GM21717 (cell line): ENCODE measurements at regions not wholly inside any gene's neighbourhood (a gene's known extent, or its start where the extent isn't known, plus 50 kb on each side); places are given as distances from the start of the nearest gene placed in this dataset.
A peak's percentile ranks its signal among the peaks of the same experiment; 100 is the strongest.
"Not testable (repeated sequence)": the region's sequence is repeated elsewhere in the genome, so short reads cannot be mapped to it uniquely, and the experiment has no call there.

Source experiments
- ATAC-seq: cut with Tn5 transposase; IDR thresholded peaks from one replicate; pipeline ENCODE4 v1.9.1; 2021; ENCODE audit warnings: mild to moderate bottlenecking, moderate library complexity; ENCODE audit not compliant: unreplicated experiment

DNA sequence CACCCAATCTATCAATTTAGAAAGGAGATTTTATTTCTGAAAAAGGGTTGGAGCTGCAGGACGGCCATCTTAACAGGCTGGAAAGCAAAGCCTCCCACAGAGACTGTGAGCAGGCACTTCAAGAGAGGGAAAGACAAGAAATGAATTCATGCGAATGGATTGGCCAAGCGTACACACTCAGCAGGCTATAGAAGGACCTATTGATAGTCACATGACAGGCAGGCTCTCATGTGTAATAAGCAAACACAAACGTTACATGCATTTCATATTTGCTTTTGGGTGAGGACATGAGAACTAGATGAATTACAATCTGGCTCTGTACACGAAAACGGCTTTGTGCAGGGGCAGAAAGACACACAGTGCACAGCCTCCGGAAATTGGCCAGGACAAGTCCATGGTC, 83.9 kb upstream of the GOLGA6L6 start:
- ATAC-seq, result not testable (repeated sequence)

- ATAC-seq, result peak; percentile 73
Measured at GRCh38 chr15:20624085-20624484, 82.5 kb upstream of the GOLGA6L6 start.

GRCh38 chr15:20622117-20622516, 80.5 kb upstream of the GOLGA6L6 start:
- ATAC-seq, result not testable (repeated sequence)

- not testable (repeated sequence) for ATAC-seq
Measured at GRCh38 chr15:20614549-20614948, 72.9 kb upstream of the GOLGA6L6 start.

GRCh38 chr15:20612796-20613195, 71.2 kb upstream of the GOLGA6L6 start:
- not testable (repeated sequence) for ATAC-seq

DNA sequence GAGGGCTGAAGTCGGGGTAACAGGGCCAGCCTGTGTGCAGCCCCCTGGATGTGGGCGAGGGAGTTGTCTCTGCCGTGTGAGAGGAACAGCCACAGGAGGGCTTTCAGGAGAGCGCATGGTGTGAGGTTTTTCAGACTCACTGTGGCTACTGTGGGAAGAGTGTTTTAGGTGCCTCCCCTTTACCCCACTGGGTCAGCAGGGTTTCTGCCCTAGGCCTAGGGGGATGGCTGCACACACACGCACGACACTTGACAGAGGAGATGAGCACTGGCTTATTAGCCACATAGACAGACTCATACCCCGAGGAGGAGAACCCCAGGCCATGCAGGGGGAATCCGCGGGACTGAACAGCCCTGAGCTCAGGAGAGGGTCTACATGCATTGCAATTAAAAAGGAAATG, 70.8 kb upstream of the GOLGA6L6 start:
- not testable (repeated sequence) for ATAC-seq

DNA sequence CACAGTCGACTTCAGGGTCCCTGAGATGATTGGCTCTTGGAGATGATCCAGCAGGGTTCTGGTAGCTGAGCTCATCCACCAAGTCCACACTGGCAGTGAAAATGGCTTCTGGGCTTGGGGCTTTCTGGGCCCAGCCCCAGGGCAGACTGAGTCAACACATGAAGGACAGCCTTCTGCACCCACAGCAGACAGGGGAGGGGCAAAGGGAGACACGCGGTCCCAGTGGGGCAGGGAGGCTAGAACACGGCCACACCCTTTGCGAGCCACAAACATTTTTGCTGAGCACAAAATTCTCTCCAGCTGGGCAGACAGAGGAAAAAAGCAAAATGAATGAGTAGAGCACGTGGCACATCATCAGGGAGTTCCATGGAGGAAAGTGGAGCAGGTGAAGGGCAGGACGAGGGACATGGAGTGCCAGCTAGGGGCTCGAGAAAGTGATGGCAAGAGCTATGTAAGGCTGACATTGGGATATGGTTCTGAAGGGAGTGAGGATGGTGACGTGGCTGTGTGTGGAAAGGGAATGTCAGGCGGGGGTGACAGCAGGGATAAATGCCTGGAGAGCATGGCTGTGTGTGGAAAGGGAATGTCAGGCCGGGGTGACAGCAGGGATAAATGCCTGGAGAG, 70.2 kb upstream of the GOLGA6L6 start:
- not testable (repeated sequence) for ATAC-seq

DNA sequence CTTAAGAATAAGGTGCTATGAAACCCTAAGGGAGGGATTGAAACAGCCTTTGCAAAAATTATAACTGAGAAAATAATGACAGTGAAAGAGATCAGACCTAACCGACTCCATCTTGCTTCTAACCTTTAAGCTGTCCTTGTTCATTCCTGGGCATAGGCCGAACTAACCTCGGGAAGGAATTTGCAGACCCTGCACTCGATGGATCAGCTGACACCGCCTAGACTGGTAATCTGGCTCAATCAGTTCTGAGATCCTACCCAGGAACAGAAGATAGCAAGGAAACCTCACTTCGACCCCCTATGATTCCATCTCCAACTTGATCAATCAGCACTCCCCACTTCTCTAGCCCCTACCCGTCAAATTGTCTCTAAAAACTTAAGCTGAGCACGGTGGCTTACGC, 66.6 kb upstream of the GOLGA6L6 start:
- not testable (repeated sequence) for ATAC-seq

GRCh38 chr15:20597245-20597644, 55.6 kb upstream of the GOLGA6L6 start:
- ATAC-seq, result not testable (repeated sequence)

DNA sequence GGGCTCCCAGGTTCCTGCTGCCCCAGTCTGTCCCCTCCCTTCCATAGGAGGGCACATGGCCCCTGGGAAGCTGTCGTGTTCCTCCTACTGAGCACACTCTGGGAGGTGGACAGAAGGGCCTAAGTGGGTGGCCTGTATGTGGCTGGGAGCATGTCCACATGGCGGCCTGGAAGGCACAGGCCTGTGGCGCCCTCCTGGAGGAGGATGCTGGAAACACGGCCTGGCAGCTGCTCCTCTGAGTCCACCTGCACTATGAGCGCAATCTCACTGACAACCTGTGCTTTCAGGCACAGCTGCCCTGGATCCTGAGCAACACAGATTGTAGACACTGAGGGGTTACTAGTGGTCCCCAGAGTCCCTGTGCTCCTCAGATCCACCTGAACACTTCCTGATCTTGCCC, 52.6 kb upstream of the GOLGA6L6 start:
- ATAC-seq, result not testable (repeated sequence)

- ATAC-seq, result not testable (repeated sequence)
Measured at GRCh38 chr15:20591936-20592335, 50.3 kb upstream of the GOLGA6L6 start.
